ENCODE measurements at regions not wholly inside any gene's neighbourhood (a gene's known extent, or its start where the extent isn't known, plus 50 kb on each side); places are given as distances from the start of the nearest gene placed in this dataset.

- TF ChIP-seq SUZ12 (IDR thresholded peaks at IDR 0.05; ENCODE audit: low read length) = no peak
- TF ChIP-seq MAX (IDR thresholded peaks at IDR 0.05) = no peak
- no peak for TF ChIP-seq SRF (IDR thresholded peaks at IDR 0.05; ENCODE audit: low read depth, low read length)
- TF ChIP-seq E2F6 (IDR thresholded peaks at IDR 0.05) = no peak
These were observed 1614.9 kb downstream of the ARAP2 start (continued) for GRCh38 chr4:34629451-34629850.
